ENCODE measurements at regions not wholly inside any gene's neighbourhood (a gene's known extent, or its start where the extent isn't known, plus 50 kb on each side); places are given as distances from the start of the nearest gene placed in this dataset.

DNA sequence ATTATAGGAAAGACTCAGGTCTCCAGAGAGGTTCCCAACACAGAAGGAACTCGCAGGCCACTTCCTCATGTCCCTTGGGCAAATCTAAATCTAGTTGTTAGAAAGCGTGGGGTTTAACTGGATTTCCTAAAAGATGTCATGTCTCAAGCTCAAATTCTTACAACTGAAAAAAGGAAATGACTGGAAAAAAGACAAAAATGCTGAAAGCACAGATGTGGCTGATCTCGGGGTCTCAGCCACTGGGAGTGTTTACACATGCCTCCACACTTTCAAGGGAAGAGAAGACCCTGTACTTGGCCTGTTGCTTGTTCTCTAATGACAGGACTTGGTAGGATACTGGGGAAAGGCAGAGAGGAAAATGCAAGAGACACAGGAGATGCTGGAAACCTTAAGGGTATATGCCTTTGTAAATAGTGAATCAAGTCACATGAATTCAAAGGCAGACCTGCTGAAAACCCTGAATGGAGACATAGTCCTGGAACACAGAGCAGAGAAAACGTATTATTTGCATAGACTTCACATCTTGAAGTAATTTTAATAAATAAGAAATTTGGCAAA, 160.9 kb upstream of the MEIS1 start:
- TF ChIP-seq CTCF (IDR thresholded peaks at IDR 0.05; ENCODE audit: low read depth, low read length, missing control alignments): no peak
- DNase-seq (ENCODE audit: extremely low read depth, low read depth): no peak
- no peak overlapping the region for H3K4me3 ChIP-seq (replicated peaks; ENCODE audit: low read depth, low read length)

GRCh38 chr2:66272751-66273150, 162.2 kb upstream of the MEIS1 start:
- H3K4me3 ChIP-seq (replicated peaks; ENCODE audit: low read depth, low read length): no peak overlapping the region
- DNase-seq (ENCODE audit: extremely low read depth, low read depth): no peak
- TF ChIP-seq CTCF (IDR thresholded peaks at IDR 0.05; ENCODE audit: low read depth, low read length, missing control alignments): no peak

GRCh38 chr2:66271777-66272176, 163.1 kb upstream of the MEIS1 start:
- H3K4me3 ChIP-seq (replicated peaks; ENCODE audit: low read depth, low read length): no peak overlapping the region
- DNase-seq (ENCODE audit: extremely low read depth, low read depth): no peak
- no peak for TF ChIP-seq CTCF (IDR thresholded peaks at IDR 0.05; ENCODE audit: low read depth, low read length, missing control alignments)

DNA sequence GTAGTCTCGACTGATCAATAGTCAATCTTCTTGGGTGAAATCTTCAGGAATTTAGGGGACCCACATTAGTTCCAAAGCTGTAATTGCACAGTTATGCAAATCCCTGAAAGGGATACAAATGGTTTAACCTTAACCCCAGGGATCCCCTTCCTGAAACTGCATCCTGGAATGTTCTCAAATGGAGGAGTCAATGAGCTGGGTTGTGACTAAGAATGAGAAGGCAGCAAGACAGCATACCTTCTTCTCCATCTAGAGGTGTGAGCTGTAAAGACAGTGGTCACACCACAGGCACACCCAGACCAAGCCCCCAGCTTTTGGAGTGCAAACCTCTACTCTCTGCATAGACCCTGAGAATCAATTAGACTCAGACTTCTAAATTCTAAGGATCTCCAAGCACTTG, 164.7 kb upstream of the MEIS1 start:
- DNase-seq (ENCODE audit: extremely low read depth, low read depth): no peak
- H3K4me3 ChIP-seq (replicated peaks; ENCODE audit: low read depth, low read length): no peak overlapping the region
- no peak for TF ChIP-seq CTCF (IDR thresholded peaks at IDR 0.05; ENCODE audit: low read depth, low read length, missing control alignments)

DNA sequence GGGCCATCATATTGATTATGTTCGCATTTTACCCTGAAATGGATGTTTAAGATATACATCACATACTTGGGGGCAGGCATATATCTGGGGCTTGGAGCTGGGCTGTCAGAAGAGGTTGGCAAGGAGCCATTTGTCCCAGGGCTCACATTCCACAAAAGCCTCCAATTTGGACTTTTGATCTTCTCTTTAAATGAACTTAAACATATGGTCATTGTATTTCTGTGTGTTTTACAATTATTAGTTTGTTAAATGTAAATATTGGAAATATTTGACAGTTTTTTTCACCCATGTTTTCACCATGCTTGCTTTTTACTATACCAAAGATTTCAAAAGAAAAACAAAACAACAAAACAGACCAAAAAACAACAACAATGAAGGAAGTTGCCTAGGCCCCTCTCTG, 165.8 kb upstream of the MEIS1 start:
- DNase-seq (ENCODE audit: extremely low read depth, low read depth): no peak
- H3K4me3 ChIP-seq (replicated peaks; ENCODE audit: low read depth, low read length): no peak overlapping the region
- TF ChIP-seq CTCF (IDR thresholded peaks at IDR 0.05; ENCODE audit: low read depth, low read length, missing control alignments): no peak

DNA sequence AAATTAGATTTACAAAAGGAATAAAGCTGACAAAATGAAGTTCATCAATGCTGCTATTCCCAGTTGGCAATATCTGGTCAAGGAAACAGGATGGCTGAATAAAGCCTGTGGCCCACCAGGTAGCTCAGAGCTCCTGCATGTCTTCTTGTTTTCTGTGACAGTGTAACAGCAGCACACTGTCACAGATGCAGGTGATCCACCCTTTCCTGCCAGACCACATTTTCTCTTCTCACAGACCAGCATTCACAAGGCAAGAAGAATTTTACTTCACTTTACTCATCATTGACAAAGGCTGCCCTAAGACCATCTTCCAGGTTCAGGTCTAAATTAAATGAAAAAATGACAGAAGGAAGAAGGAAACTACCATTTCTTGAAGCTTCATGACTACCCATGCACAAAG, 166.2 kb upstream of the MEIS1 start:
- DNase-seq (ENCODE audit: extremely low read depth, low read depth): no peak
- H3K4me3 ChIP-seq (replicated peaks; ENCODE audit: low read depth, low read length): no peak overlapping the region
- no peak for TF ChIP-seq CTCF (IDR thresholded peaks at IDR 0.05; ENCODE audit: low read depth, low read length, missing control alignments)

- no peak for TF ChIP-seq CTCF (IDR thresholded peaks at IDR 0.05; ENCODE audit: low read depth, low read length, missing control alignments)
- no peak overlapping the region for H3K4me3 ChIP-seq (replicated peaks; ENCODE audit: low read depth, low read length)
- no peak for DNase-seq (ENCODE audit: extremely low read depth, low read depth)
These were observed 170.6 kb upstream of the MEIS1 start for GRCh38 chr2:66264354-66264753.

Data from HFF-Myc (cell line).